Esophagus squamous epithelium (tissue), 4 donors: ENCODE measurements at regions not wholly inside any gene's neighbourhood (a gene's known extent, or its start where the extent isn't known, plus 50 kb on each side); places are given as distances from the start of the nearest gene placed in this dataset.

ENCODE experiments used
- POLR2A ChIP-seq, 4 donors: fragments of 450-650 bp; IDR thresholded peaks; one replicate each; pipeline ENCODE4 v1.6.1; 2017; ENCODE audit warnings: antibody characterized with exemption in 4 of 4, mild to moderate bottlenecking in 4 of 4, moderate library complexity in 3 of 4
- TF ChIP-seq, protein P1 (sequence below), 6 experiments: fragments of 450-650 bp in 4 of 6; fragments of 200-600 bp in 2 of 6; sonication (generic) in 2 of 6; IDR thresholded peaks; one replicate each; pipeline ENCODE4 v1.5.1; 2016 to 2019; ENCODE audit warnings: antibody characterized with exemption in 6 of 6, mild to moderate bottlenecking in 4 of 6, moderate library complexity in 4 of 6

- TF ChIP-seq, protein P1, sequence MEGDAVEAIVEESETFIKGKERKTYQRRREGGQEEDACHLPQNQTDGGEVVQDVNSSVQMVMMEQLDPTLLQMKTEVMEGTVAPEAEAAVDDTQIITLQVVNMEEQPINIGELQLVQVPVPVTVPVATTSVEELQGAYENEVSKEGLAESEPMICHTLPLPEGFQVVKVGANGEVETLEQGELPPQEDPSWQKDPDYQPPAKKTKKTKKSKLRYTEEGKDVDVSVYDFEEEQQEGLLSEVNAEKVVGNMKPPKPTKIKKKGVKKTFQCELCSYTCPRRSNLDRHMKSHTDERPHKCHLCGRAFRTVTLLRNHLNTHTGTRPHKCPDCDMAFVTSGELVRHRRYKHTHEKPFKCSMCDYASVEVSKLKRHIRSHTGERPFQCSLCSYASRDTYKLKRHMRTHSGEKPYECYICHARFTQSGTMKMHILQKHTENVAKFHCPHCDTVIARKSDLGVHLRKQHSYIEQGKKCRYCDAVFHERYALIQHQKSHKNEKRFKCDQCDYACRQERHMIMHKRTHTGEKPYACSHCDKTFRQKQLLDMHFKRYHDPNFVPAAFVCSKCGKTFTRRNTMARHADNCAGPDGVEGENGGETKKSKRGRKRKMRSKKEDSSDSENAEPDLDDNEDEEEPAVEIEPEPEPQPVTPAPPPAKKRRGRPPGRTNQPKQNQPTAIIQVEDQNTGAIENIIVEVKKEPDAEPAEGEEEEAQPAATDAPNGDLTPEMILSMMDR (IDR thresholded peaks at IDR 0.05) = no peak
- no peak for TF ChIP-seq POLR2A (IDR thresholded peaks at IDR 0.05)
Measured at GRCh38 chr15:66954601-66955000, 110.8 kb upstream of the SMAD3 start.
